Loucy (cell line): ENCODE measurements at regions not wholly inside any gene's neighbourhood (a gene's known extent, or its start where the extent isn't known, plus 50 kb on each side); places are given as distances from the start of the nearest gene placed in this dataset.

Experiments
- H2AFZ ChIP-seq: fragments of 200-600 bp; sonication (generic); 2 replicates; pipeline ENCODE4 v1.6.0; 2016; ENCODE audit warnings: antibody characterized with exemption, mild to moderate bottlenecking, low read length, moderate library complexity
- H3F3A ChIP-seq: fragments of 200-600 bp; 2 replicates; pipeline ENCODE4 v1.6.0; 2016; ENCODE audit warnings: antibody characterized with exemption, low read depth, mild to moderate bottlenecking
- H3K27me3 ChIP-seq: fragments of 200-600 bp; sonication (generic); 2 replicates; pipeline ENCODE4 v1.6.1; 2014; ENCODE audit warnings: low read length, mild to moderate bottlenecking; ENCODE audit not compliant: insufficient read depth, poor library complexity, severe bottlenecking
- H3K36me3 ChIP-seq: fragments of 200-600 bp; sonication (generic); 2 replicates; pipeline ENCODE4 v1.6.1; 2016; ENCODE audit warnings: low read length; ENCODE audit not compliant: insufficient read depth
- H3K4me1 ChIP-seq: fragments of 200-600 bp; sonication (generic); 2 replicates; pipeline ENCODE4 v1.5.1; 2014; ENCODE audit warnings: low read length, mild to moderate bottlenecking; ENCODE audit not compliant: insufficient read depth, poor library complexity, severe bottlenecking
- H3K4me2 ChIP-seq: fragments of 200-600 bp; sonication (generic); 2 replicates; pipeline ENCODE4 v1.6.0; 2014; ENCODE audit warnings: antibody characterized with exemption, low read length, low read depth, mild to moderate bottlenecking; ENCODE audit not compliant: poor library complexity, severe bottlenecking
- H3K4me3 ChIP-seq: fragments of 200-600 bp; sonication (generic); 2 replicates; pipeline ENCODE4 v1.5.1; 2014; ENCODE audit warnings: low read length, mild to moderate bottlenecking, mixed read lengths; ENCODE audit not compliant: poor library complexity, severe bottlenecking
- H3K79me2 ChIP-seq: fragments of 200-600 bp; sonication (generic); 2 replicates; pipeline ENCODE4 v1.6.1; 2014; ENCODE audit warnings: low read length; ENCODE audit not compliant: insufficient read depth
- H3K9ac ChIP-seq: fragments of 200-600 bp; sonication (generic); 2 replicates; pipeline ENCODE4 v1.6.0; 2014; ENCODE audit warnings: mild to moderate bottlenecking, low read depth, low read length, moderate library complexity; ENCODE audit not compliant: poor library complexity, severe bottlenecking
- H3K9me2 ChIP-seq: fragments of 200-600 bp; sonication (generic); replicated peaks from 2 replicates; pipeline ENCODE4 v1.6.1; 2016; ENCODE audit warnings: low read depth, low read length, mixed read lengths
- H3K9me3 ChIP-seq: fragments of 200-600 bp; sonication (generic); 2 replicates; pipeline ENCODE4 v1.6.1; 2014; ENCODE audit warnings: mild to moderate bottlenecking, antibody characterized with exemption, low read length, low read depth; ENCODE audit not compliant: insufficient read depth
- H4K20me1 ChIP-seq: fragments of 200-600 bp; sonication (generic); 2 replicates; pipeline ENCODE4 v1.6.0; 2014; ENCODE audit warnings: antibody characterized with exemption, low read length, mild to moderate bottlenecking; ENCODE audit not compliant: insufficient read depth, poor library complexity, severe bottlenecking
- CTCF ChIP-seq: fragments of 200-600 bp; sonication (generic); conservative IDR thresholded peaks from 2 replicates; pipeline ENCODE4 v1.5.1; 2014; ENCODE audit warnings: mild to moderate bottlenecking, antibody characterized with exemption, low read length
- EZH2phosphoT487 ChIP-seq: fragments of 200-600 bp; IDR thresholded peaks from 2 replicates; pipeline ENCODE4 v1.6.1; 2018; ENCODE audit warnings: antibody characterized with exemption, mild to moderate bottlenecking, moderate library complexity, borderline replicate concordance

GRCh38 chr11:116431842-116432241 is 340.9 kb downstream of the BUD13 start:
- Histone ChIP-seq H4K20me1 (no peaks in the 10 kb centered on the region), H3K9me3 (no peaks in the 10 kb centered on the region), H3K9ac (no peak overlapping the region), H3K4me3 (no peak overlapping the region), H3K9me2 (no peaks in the 10 kb centered on the region), H2AFZ (no peak overlapping the region), H3K27me3 (no peaks in the 10 kb centered on the region), H3K79me2 (no peaks in the 10 kb centered on the region), H3K36me3 (no peaks in the 10 kb centered on the region), H3F3A (no peaks in the 10 kb centered on the region), H3K4me2 (no peak overlapping the region), H3K4me1 (no peaks in the 10 kb centered on the region)
- TF ChIP-seq CTCF = no peak
- TF ChIP-seq EZH2phosphoT487 = no peak

- Histone ChIP-seq H3K79me2 (no peaks in the 10 kb centered on the region), H3K9me2 (no peaks in the 10 kb centered on the region), H3K4me1 (no peaks in the 10 kb centered on the region), H3K4me2 (no peak overlapping the region), H3K36me3 (no peaks in the 10 kb centered on the region), H3K9me3 (no peaks in the 10 kb centered on the region), H4K20me1 (no peaks in the 10 kb centered on the region), H3K4me3 (no peak overlapping the region), H3K9ac (no peak overlapping the region), H3K27me3 (no peaks in the 10 kb centered on the region), H2AFZ (no peak overlapping the region), H3F3A (no peaks in the 10 kb centered on the region)
- no peak for TF ChIP-seq EZH2phosphoT487
- no peak for TF ChIP-seq CTCF
Measured at GRCh38 chr11:116428638-116428975, 344.2 kb downstream of the BUD13 start.

- no peaks in the 10 kb centered on the region for H3K9me2 ChIP-seq
- no peaks in the 10 kb centered on the region for H3K4me1 ChIP-seq
Measured at GRCh38 chr11:116427903-116428637, 344.7 kb downstream of the BUD13 start.

More at GRCh38 chr11:116427903-116428637, 344.7 kb downstream of the BUD13 start:
- TF ChIP-seq EZH2phosphoT487 (no peak), CTCF (no peak)
- H2AFZ ChIP-seq = no peak overlapping the region
- H3K27me3 ChIP-seq = no peaks in the 10 kb centered on the region
- H3K36me3 ChIP-seq = no peaks in the 10 kb centered on the region
- H4K20me1 ChIP-seq = no peaks in the 10 kb centered on the region
- H3K9me3 ChIP-seq = no peaks in the 10 kb centered on the region
- no peak overlapping the region for H3K4me2 ChIP-seq
- H3K79me2 ChIP-seq = no peaks in the 10 kb centered on the region
- no peaks in the 10 kb centered on the region for H3F3A ChIP-seq
- no peak overlapping the region for H3K4me3 ChIP-seq
- no peak overlapping the region for H3K9ac ChIP-seq
